H1 (cell line): ENCODE measurements at regions not wholly inside any gene's neighbourhood (a gene's known extent, or its start where the extent isn't known, plus 50 kb on each side); places are given as distances from the start of the nearest gene placed in this dataset.

Source experiments
- CTCF ChIA-PET: fragments of 300-600 bp; sonication (Branson Sonifier 250); formaldehyde crosslinking; loops from one replicate; lab custom pipeline; 2021; ENCODE audit not compliant: partially characterized antibody; lab: Charles Lee
- POLR2A ChIA-PET: fragments of 300-600 bp; sonication (Branson Sonifier 250); formaldehyde crosslinking; loops from one replicate; lab custom pipeline; 2021; ENCODE audit warnings: inconsistent platforms; ENCODE audit not compliant: partially characterized antibody; lab: Charles Lee
- DNase-seq, 2 experiments: peaks; one replicate each; pipeline versions ENCODE4 v3.0.0 to v3.0.0-alpha.2; 2010 to 2022; ENCODE audit warnings: low spot score in 2 of 2, low read depth in 1 of 2, mixed read lengths in 1 of 2
- FAIRE-seq: peaks from 2 replicates; lab custom pipeline; 2011; peaks lifted over from hg19 to GRCh38; lab: Jason Lieb, UNC
- H2AFZ ChIP-seq: 2 replicates; pipeline ENCODE4 v1.8.1; 2012; ENCODE audit warnings: low read length, inconsistent platforms
- H2AK5ac ChIP-seq: 2 replicates; pipeline ENCODE4 v1.6.1; 2013; ENCODE audit warnings: low read depth, low read length
- H2BK120ac ChIP-seq: replicated peaks from 2 replicates; pipeline ENCODE3; 2013; ENCODE audit warnings: low read depth, low read length, inconsistent platforms
- H2BK12ac ChIP-seq: 2 replicates; pipeline ENCODE4 v1.6.1; 2013; ENCODE audit warnings: low read depth, low read length
- H2BK15ac ChIP-seq: 2 replicates; pipeline ENCODE4 v1.6.1; 2013; ENCODE audit warnings: low read length
- H2BK20ac ChIP-seq: 2 replicates; pipeline ENCODE4 v1.6.1; 2013; ENCODE audit warnings: low read length
- H2BK5ac ChIP-seq: 2 replicates; pipeline ENCODE4 v1.6.1; 2013; ENCODE audit warnings: low read depth, low read length
- H3K14ac ChIP-seq: 2 replicates; pipeline ENCODE4 v1.6.1; 2013; ENCODE audit warnings: inconsistent platforms; ENCODE audit not compliant: insufficient read length
- H3K18ac ChIP-seq: 2 replicates; pipeline ENCODE4 v1.6.1; 2013; ENCODE audit warnings: low read length; ENCODE audit errors: extremely low read depth
- H3K23ac ChIP-seq: 2 replicates; pipeline ENCODE4 v1.6.1; 2013; ENCODE audit warnings: inconsistent platforms; ENCODE audit not compliant: insufficient read length
- H3K23me2 ChIP-seq: 2 replicates; pipeline ENCODE4 v1.6.1; 2013; ENCODE audit warnings: low read depth, low read length
- H3K27ac ChIP-seq: 2 replicates; pipeline ENCODE4 v1.6.1; 2011; ENCODE audit warnings: low read depth, low read length, inconsistent platforms
- H3K27me3 ChIP-seq, 4 experiments: replicated peaks in 1 of 4; 1 replicate in 1 of 4; 2 replicates in 3 of 4; pipeline versions ENCODE4 v1.6.1 to v1.8.1; 2011 to 2013; ENCODE audit warnings: low read length in 3 of 4, mild to moderate bottlenecking in 3 of 4, inconsistent platforms in 2 of 4, mixed read lengths in 2 of 4, moderate library complexity in 1 of 4; ENCODE audit not compliant: control insufficient read depth in 3 of 4, insufficient read depth in 3 of 4; ENCODE audit errors: extremely low read depth in 1 of 4
- H3K36me3 ChIP-seq, 4 experiments: 2 replicates each; pipeline versions ENCODE4 v1.6.1 to v1.8.1; 2011 to 2013; ENCODE audit warnings: mild to moderate bottlenecking in 4 of 4, low read length in 3 of 4, moderate library complexity in 2 of 4, control low read depth in 1 of 4, inconsistent platforms in 1 of 4; ENCODE audit not compliant: insufficient read depth in 4 of 4, control insufficient read depth in 2 of 4
- H3K4ac ChIP-seq: replicated peaks from 2 replicates; pipeline ENCODE3; 2013; ENCODE audit warnings: low read length, low read depth, mixed read lengths, inconsistent platforms; ENCODE audit not compliant: insufficient read length
- H3K4me1 ChIP-seq, 4 experiments: replicated peaks in 1 of 4; 1 replicate in 1 of 4; 2 replicates in 3 of 4; pipeline versions ENCODE4 v1.6.1 to v1.8.1; 2011 to 2013; ENCODE audit warnings: low read length in 3 of 4, inconsistent platforms in 2 of 4, mixed read lengths in 1 of 4; ENCODE audit not compliant: insufficient read depth in 4 of 4, control insufficient read depth in 3 of 4
- H3K4me2 ChIP-seq, 2 experiments: 2 replicates each; pipeline versions ENCODE4 v1.6.1 to v1.8.1; 2011 to 2013; ENCODE audit warnings: low read depth in 2 of 2, low read length in 2 of 2, control low read depth in 1 of 2, inconsistent platforms in 1 of 2, mild to moderate bottlenecking in 1 of 2; ENCODE audit not compliant: insufficient read depth in 1 of 2
- H3K4me3 ChIP-seq, 4 experiments: fragments of 200-600, 300-600 bp in 1 of 4; sonication (generic), shearing (Covaris generic), sonication (Bioruptor Twin) in 1 of 4; 2 replicates each; pipeline versions ENCODE4 v1.5.1 to v1.8.1; 2011 to 2016; ENCODE audit warnings: low read length in 4 of 4, low read depth in 3 of 4, control low read depth in 2 of 4, inconsistent platforms in 2 of 4, mild to moderate bottlenecking in 2 of 4, mixed read lengths in 1 of 4, moderate library complexity in 1 of 4; ENCODE audit not compliant: insufficient read depth in 2 of 4; ENCODE audit errors: extremely low read depth in 1 of 4
- H3K56ac ChIP-seq: replicated peaks from 2 replicates; pipeline ENCODE3; 2013; ENCODE audit warnings: low read depth, mild to moderate bottlenecking, mixed read lengths, low read length, inconsistent platforms; ENCODE audit not compliant: insufficient read length
- H3K79me1 ChIP-seq: 2 replicates; pipeline ENCODE4 v1.6.1; 2013; ENCODE audit warnings: low read depth, low read length, control low read depth
- H3K79me2 ChIP-seq, 2 experiments: 2 replicates each; pipeline versions ENCODE4 v1.6.1 to v1.8.1; 2012 to 2013; ENCODE audit warnings: low read length in 2 of 2, mild to moderate bottlenecking in 2 of 2, inconsistent platforms in 1 of 2; ENCODE audit not compliant: insufficient read depth in 2 of 2, control insufficient read depth in 1 of 2
- H3K9ac ChIP-seq, 4 experiments: replicated peaks in 1 of 4; 1 replicate in 1 of 4; 2 replicates in 3 of 4; pipeline versions ENCODE4 v1.6.1 to v1.8.1; 2011 to 2013; ENCODE audit warnings: low read depth in 3 of 4, low read length in 3 of 4, control low read depth in 2 of 4, mild to moderate bottlenecking in 2 of 4, moderate library complexity in 2 of 4, inconsistent platforms in 1 of 4; ENCODE audit errors: extremely low read depth in 1 of 4
- H3K9me3 ChIP-seq, 2 experiments: 2 replicates each; pipeline versions ENCODE4 v1.6.1 to v1.8.1; 2012 to 2013; ENCODE audit warnings: mild to moderate bottlenecking in 2 of 2, moderate library complexity in 2 of 2, control low read depth in 1 of 2, inconsistent platforms in 1 of 2, low read depth in 1 of 2, low read length in 1 of 2, mixed read lengths in 1 of 2; ENCODE audit not compliant: insufficient read depth in 2 of 2
- H4K20me1 ChIP-seq, 2 experiments: replicated peaks in 1 of 2; 2 replicates each; pipeline versions ENCODE3 to v1.8.1; 2011 to 2013; ENCODE audit warnings: inconsistent platforms in 2 of 2, low read length in 2 of 2, mild to moderate bottlenecking in 1 of 2; ENCODE audit not compliant: insufficient read depth in 2 of 2, control insufficient read depth in 1 of 2
- H4K5ac ChIP-seq: 2 replicates; pipeline ENCODE4 v1.6.1; 2013; ENCODE audit warnings: low read length, low read depth, mixed read lengths, inconsistent platforms; ENCODE audit not compliant: insufficient read length
- H4K8ac ChIP-seq: 2 replicates; pipeline ENCODE4 v1.8.0; 2013; ENCODE audit warnings: mild to moderate bottlenecking, moderate library complexity, low read length, inconsistent platforms; ENCODE audit not compliant: insufficient read depth; ENCODE audit errors: extremely low read depth
- H4K91ac ChIP-seq: replicated peaks from 2 replicates; pipeline ENCODE3; 2013; ENCODE audit warnings: low read length, mixed read lengths, inconsistent platforms; ENCODE audit not compliant: insufficient read length
- CTCF ChIP-seq, 3 experiments: IDR thresholded peaks; 1 replicate in 2 of 3; 2 replicates in 1 of 3; pipeline versions ENCODE4 v1.5.1 to v1.6.1; 2011; ENCODE audit warnings: low read length in 3 of 3, mild to moderate bottlenecking in 3 of 3, inconsistent platforms in 2 of 3, low read depth in 1 of 3, moderate library complexity in 1 of 3; ENCODE audit not compliant: insufficient read depth in 1 of 3; ENCODE audit errors: control extremely low read depth in 1 of 3
- GTF2F1 ChIP-seq: IDR thresholded peaks from 2 replicates; pipeline ENCODE4 v1.6.1; 2012; ENCODE audit warnings: low read depth, low read length, improper control_type of control experiment, borderline replicate concordance
- YY1 ChIP-seq: IDR thresholded peaks from 2 replicates; pipeline ENCODE4 v1.6.1; 2011; ENCODE audit warnings: low read depth, mild to moderate bottlenecking, low read length
- WGBS, 2 experiments: shearing (Covaris generic) in 1 of 2; methylation state at CpG; one replicate each; pipeline versions ENCODE4 v1.1.6 to v1.1.7; 2013 to 2015; ENCODE audit warnings: low lambda C conversion rate in 2 of 2, mixed read lengths in 2 of 2, inconsistent platforms in 1 of 2, low coverage in 1 of 2, missing lambda C conversion rate in 1 of 2; ENCODE audit not compliant: insufficient replicate concordance in 2 of 2, insufficient coverage in 1 of 2, insufficient read length in 1 of 2; ENCODE audit errors: extremely low coverage in 1 of 2, missing lambda C conversion rate in 1 of 2; 5-methylcytosine and 5-hydroxymethylcytosine counted together

DNA sequence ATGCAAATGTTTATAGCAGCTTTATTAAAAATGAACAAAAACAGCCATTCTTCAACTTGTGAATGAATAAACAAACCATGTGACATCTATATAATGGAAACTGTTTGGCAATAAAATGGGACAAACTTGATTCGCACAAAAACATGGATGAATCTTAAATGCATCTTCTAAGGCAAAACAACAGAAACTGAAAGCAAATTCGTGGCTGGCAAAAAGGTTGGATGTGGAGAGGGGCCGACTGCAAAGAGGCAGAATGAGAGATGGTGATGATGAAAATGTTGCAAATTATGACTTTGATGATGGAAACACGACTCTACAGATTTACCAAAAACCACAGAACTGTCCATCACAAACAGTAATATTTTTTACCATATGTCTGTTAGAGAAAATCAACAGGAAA is 327.0 kb upstream of the NR5A2 start:
- H2BK20ac ChIP-seq, result no peak overlapping the region
- no peak overlapping the region for H2BK120ac ChIP-seq
- H4K8ac ChIP-seq, result no peak overlapping the region
- no peaks in the 10 kb centered on the region for H3K79me1 ChIP-seq
- no peak overlapping the region for H3K27ac ChIP-seq
- POLR2A ChIA-PET, result no interaction called here
- no peaks in the 10 kb centered on the region for H3K36me3 ChIP-seq
- no peaks in the 10 kb centered on the region for H3K23me2 ChIP-seq
- no peak overlapping the region for H3K14ac ChIP-seq
- H4K5ac ChIP-seq, result no peak overlapping the region
- TF ChIP-seq CTCF (IDR thresholded peaks at IDR 0.05; ENCODE audit: control extremely low read depth in 1 of 3, insufficient read depth in 1 of 3, low read depth in 1 of 3, low read length in 3 of 3) (no peak), GTF2F1 (no peak), YY1 (no peak)
- TF ChIP-seq, all 59 proteins: peak for 0
- H3K4ac ChIP-seq, result no peak overlapping the region
- no peak overlapping the region for H2BK12ac ChIP-seq
- H3K4me1 ChIP-seq, result no peaks in the 10 kb centered on the region
- no peaks in the 10 kb centered on the region for H3K9me3 ChIP-seq
- H2AK5ac ChIP-seq, result no peak overlapping the region
- CTCF ChIA-PET, result no interaction called here
- H3K18ac ChIP-seq, result no peak overlapping the region
- no peak overlapping the region for H3K56ac ChIP-seq
- H3K9ac ChIP-seq, result no peak overlapping the region
- no peaks in the 10 kb centered on the region for H3K27me3 ChIP-seq
- no peak overlapping the region for H2BK5ac ChIP-seq
- H4K91ac ChIP-seq, result no peak overlapping the region
- no peak overlapping the region for H2BK15ac ChIP-seq
- H2AFZ ChIP-seq, result no peak overlapping the region
- no peaks in the 10 kb centered on the region for H4K20me1 ChIP-seq
- no peak overlapping the region for H3K4me3 ChIP-seq
- no peaks in the 10 kb centered on the region for H3K79me2 ChIP-seq
- no peak overlapping the region for H3K23ac ChIP-seq
- H3K4me2 ChIP-seq, result no peak overlapping the region
- 84% methylated on average over 4 of the region's 4 CpGs; no CpG with 5 or more reads in 1 of the 2 experiments for WGBS, 2 experiments
- FAIRE-seq (no peak), DNase-seq (no peak)
